ENCODE measurements at regions not wholly inside any gene's neighbourhood (a gene's known extent, or its start where the extent isn't known, plus 50 kb on each side); places are given as distances from the start of the nearest gene placed in this dataset.

- in situ Hi-C loops (cut with HindIII; ENCODE audit: low pct_unique_long_range_greater_than_20kb, low sequenced_read_pairs) = no loop called here
- DNase-seq (ENCODE audit: low read depth) = peak; percentile 35
These were observed 132.9 kb upstream of the WNT4 start for GRCh38 chr1:22275626-22276395.

GRCh38 chr1:22276396-22276748 is 133.5 kb upstream of the WNT4 start:
- in situ Hi-C loops (cut with HindIII; ENCODE audit: low pct_unique_long_range_greater_than_20kb, low sequenced_read_pairs) = no loop called here
- DNase-seq (ENCODE audit: low read depth) = no peak

GRCh38 chr1:22277662-22278061 is 134.8 kb upstream of the WNT4 start:
- in situ Hi-C loops (cut with HindIII; ENCODE audit: low pct_unique_long_range_greater_than_20kb, low sequenced_read_pairs) = no loop called here

GRCh38 chr1:22279735-22280134 is 136.8 kb upstream of the WNT4 start:
- no peak for DNase-seq (ENCODE audit: low read depth)
- in situ Hi-C loops (cut with HindIII; ENCODE audit: low pct_unique_long_range_greater_than_20kb, low sequenced_read_pairs) = no loop called here

More at GRCh38 chr1:22277662-22278061, 134.8 kb upstream of the WNT4 start:
- DNase-seq (ENCODE audit: low read depth) = no peak

- DNase-seq (ENCODE audit: low read depth) = no peak
- in situ Hi-C loops (cut with HindIII; ENCODE audit: low pct_unique_long_range_greater_than_20kb, low sequenced_read_pairs) = no loop called here
These were observed 137.6 kb upstream of the WNT4 start for GRCh38 chr1:22280526-22280925.

GRCh38 chr1:22281521-22282363 is 138.8 kb upstream of the WNT4 start:
- DNase-seq (ENCODE audit: low read depth) = no peak
- in situ Hi-C loops (cut with HindIII; ENCODE audit: low pct_unique_long_range_greater_than_20kb, low sequenced_read_pairs) = no loop called here

- in situ Hi-C loops (cut with HindIII; ENCODE audit: low pct_unique_long_range_greater_than_20kb, low sequenced_read_pairs) = no loop called here
- DNase-seq (ENCODE audit: low read depth) = no peak
These were observed 139.6 kb upstream of the WNT4 start for GRCh38 chr1:22282364-22282995.

- in situ Hi-C loops (cut with HindIII; ENCODE audit: low pct_unique_long_range_greater_than_20kb, low sequenced_read_pairs) = no loop called here
These were observed 140.7 kb upstream of the WNT4 start for GRCh38 chr1:22283596-22283995.

GRCh38 chr1:22284236-22284635 is 141.3 kb upstream of the WNT4 start:
- DNase-seq (ENCODE audit: low read depth) = no peak
- in situ Hi-C loops (cut with HindIII; ENCODE audit: low pct_unique_long_range_greater_than_20kb, low sequenced_read_pairs) = no loop called here

More at GRCh38 chr1:22283596-22283995, 140.7 kb upstream of the WNT4 start:
- no peak for DNase-seq (ENCODE audit: low read depth)

- in situ Hi-C loops (cut with HindIII; ENCODE audit: low pct_unique_long_range_greater_than_20kb, low sequenced_read_pairs) = no loop called here
- no peak for DNase-seq (ENCODE audit: low read depth)
These were observed 142.1 kb upstream of the WNT4 start for GRCh38 chr1:22284906-22285548.

- DNase-seq (ENCODE audit: low read depth) = no peak
- in situ Hi-C loops (cut with HindIII; ENCODE audit: low pct_unique_long_range_greater_than_20kb, low sequenced_read_pairs) = no loop called here
These were observed 142.9 kb upstream of the WNT4 start for GRCh38 chr1:22285549-22286396.

- in situ Hi-C loops (cut with HindIII; ENCODE audit: low pct_unique_long_range_greater_than_20kb, low sequenced_read_pairs) = no loop called here
- DNase-seq (ENCODE audit: low read depth) = no peak
These were observed 143.6 kb upstream of the WNT4 start for GRCh38 chr1:22286491-22286890.

GRCh38 chr1:22287273-22287672 is 144.4 kb upstream of the WNT4 start:
- no peak for DNase-seq (ENCODE audit: low read depth)
- in situ Hi-C loops (cut with HindIII; ENCODE audit: low pct_unique_long_range_greater_than_20kb, low sequenced_read_pairs) = no loop called here

- DNase-seq (ENCODE audit: low read depth) = no peak
- in situ Hi-C loops (cut with HindIII; ENCODE audit: low pct_unique_long_range_greater_than_20kb, low sequenced_read_pairs) = no loop called here
These were observed 145.1 kb upstream of the WNT4 start for GRCh38 chr1:22287946-22288520.

GRCh38 chr1:22288593-22289241 is 145.8 kb upstream of the WNT4 start:
- in situ Hi-C loops (cut with HindIII; ENCODE audit: low pct_unique_long_range_greater_than_20kb, low sequenced_read_pairs) = no loop called here
- DNase-seq (ENCODE audit: low read depth) = no peak

GRCh38 chr1:22289307-22289995 is 146.6 kb upstream of the WNT4 start:
- in situ Hi-C loops (cut with HindIII; ENCODE audit: low pct_unique_long_range_greater_than_20kb, low sequenced_read_pairs) = no loop called here
- DNase-seq (ENCODE audit: low read depth) = no peak

GRCh38 chr1:22290157-22290556 is 147.3 kb upstream of the WNT4 start:
- no peak for DNase-seq (ENCODE audit: low read depth)
- in situ Hi-C loops (cut with HindIII; ENCODE audit: low pct_unique_long_range_greater_than_20kb, low sequenced_read_pairs) = no loop called here
